ENCODE measurements at regions not wholly inside any gene's neighbourhood (a gene's known extent, or its start where the extent isn't known, plus 50 kb on each side); places are given as distances from the start of the nearest gene placed in this dataset.

- no peak overlapping the region for H3K4me3 ChIP-seq (ENCODE audit: low read length in 3 of 3)
- H3K36me3 ChIP-seq (ENCODE audit: control insufficient read depth in 2 of 3, insufficient read depth in 3 of 3, low read length in 3 of 3): no peaks in the 10 kb centered on the region
- no peaks in the 10 kb centered on the region for H3K4me1 ChIP-seq (ENCODE audit: control insufficient read depth in 2 of 3, insufficient read depth in 2 of 3, low read depth in 1 of 3, low read length in 3 of 3)
- intact Hi-C loops (cut with DNase I): no loop called here
- H3K9ac ChIP-seq (ENCODE audit: low read length in 3 of 3): no peak overlapping the region
- no peaks in the 10 kb centered on the region for H3K9me3 ChIP-seq (ENCODE audit: control insufficient read depth in 2 of 3, insufficient read depth in 1 of 3, low read length in 3 of 3)
- FAIRE-seq (no peak), DNase-seq (no peak)
- no peak for TF ChIP-seq CTCF (IDR thresholded peaks at IDR 0.05; ENCODE audit: borderline replicate concordance, extremely low read depth, insufficient read depth)
- no peaks in the 10 kb centered on the region for H3K27me3 ChIP-seq (ENCODE audit: control insufficient read depth, insufficient read depth, low read length)
- no peak overlapping the region for H3K27ac ChIP-seq (ENCODE audit: low read depth in 2 of 2, low read length in 2 of 2)
Observed at GRCh38 chr2:120635146-120635545, 100.5 kb upstream of the GLI2 start.

- no peak for TF ChIP-seq CTCF (IDR thresholded peaks at IDR 0.05; ENCODE audit: borderline replicate concordance, extremely low read depth, insufficient read depth)
- Histone ChIP-seq H3K4me3 (ENCODE audit: low read length in 3 of 3) (no peak overlapping the region), H3K9me3 (ENCODE audit: control insufficient read depth in 2 of 3, insufficient read depth in 1 of 3, low read length in 3 of 3) (no peaks in the 10 kb centered on the region), H3K27me3 (ENCODE audit: control insufficient read depth, insufficient read depth, low read length) (no peaks in the 10 kb centered on the region), H3K27ac (ENCODE audit: low read depth in 2 of 2, low read length in 2 of 2) (no peak overlapping the region), H3K9ac (ENCODE audit: low read length in 3 of 3) (no peak overlapping the region), H3K4me1 (ENCODE audit: control insufficient read depth in 2 of 3, insufficient read depth in 2 of 3, low read depth in 1 of 3, low read length in 3 of 3) (no peaks in the 10 kb centered on the region), H3K36me3 (ENCODE audit: control insufficient read depth in 2 of 3, insufficient read depth in 3 of 3, low read length in 3 of 3) (no peaks in the 10 kb centered on the region)
- FAIRE-seq: no peak
- intact Hi-C loops (cut with DNase I): no loop called here
- DNase-seq: no peak
Observed at GRCh38 chr2:120637847-120638246, 97.8 kb upstream of the GLI2 start.

GRCh38 chr2:120638450-120638849 is 97.2 kb upstream of the GLI2 start:
- intact Hi-C loops (cut with DNase I): no loop called here
- Histone ChIP-seq H3K4me1 (ENCODE audit: control insufficient read depth in 2 of 3, insufficient read depth in 2 of 3, low read depth in 1 of 3, low read length in 3 of 3) (no peaks in the 10 kb centered on the region), H3K4me3 (ENCODE audit: low read length in 3 of 3) (no peak overlapping the region), H3K9ac (ENCODE audit: low read length in 3 of 3) (no peak overlapping the region), H3K27me3 (ENCODE audit: control insufficient read depth, insufficient read depth, low read length) (no peaks in the 10 kb centered on the region), H3K9me3 (ENCODE audit: control insufficient read depth in 2 of 3, insufficient read depth in 1 of 3, low read length in 3 of 3) (no peaks in the 10 kb centered on the region), H3K27ac (ENCODE audit: low read depth in 2 of 2, low read length in 2 of 2) (no peak overlapping the region), H3K36me3 (ENCODE audit: control insufficient read depth in 2 of 3, insufficient read depth in 3 of 3, low read length in 3 of 3) (no peaks in the 10 kb centered on the region)
- DNase-seq (no peak), FAIRE-seq (no peak)
- no peak for TF ChIP-seq CTCF (IDR thresholded peaks at IDR 0.05; ENCODE audit: borderline replicate concordance, extremely low read depth, insufficient read depth)

DNA sequence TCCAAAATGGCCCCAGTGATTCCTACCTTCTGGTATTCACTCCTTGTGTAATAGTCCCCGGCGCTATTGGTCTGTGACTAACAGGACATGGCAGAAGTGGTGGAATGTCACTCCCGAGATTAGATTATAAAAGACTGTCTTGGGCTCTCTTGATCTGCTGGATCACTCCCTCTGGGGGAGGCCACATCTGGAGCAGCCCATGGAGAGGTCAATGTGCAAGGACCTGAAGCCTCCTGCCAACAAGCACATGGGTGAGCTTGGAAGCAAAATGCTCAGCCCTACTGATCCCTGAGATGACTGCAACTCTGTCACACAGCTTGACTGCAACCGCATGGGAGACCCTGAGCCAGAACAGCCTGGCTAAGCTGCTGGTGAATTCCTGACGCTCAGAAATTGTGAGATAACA is 94.3 kb upstream of the GLI2 start:
- Histone ChIP-seq H3K9me3 (ENCODE audit: control insufficient read depth in 2 of 3, insufficient read depth in 1 of 3, low read length in 3 of 3) (no peaks in the 10 kb centered on the region), H3K36me3 (ENCODE audit: control insufficient read depth in 2 of 3, insufficient read depth in 3 of 3, low read length in 3 of 3) (no peaks in the 10 kb centered on the region), H3K4me1 (ENCODE audit: control insufficient read depth in 2 of 3, insufficient read depth in 2 of 3, low read depth in 1 of 3, low read length in 3 of 3) (no peaks in the 10 kb centered on the region), H3K27ac (ENCODE audit: low read depth in 2 of 2, low read length in 2 of 2) (no peak overlapping the region), H3K4me3 (ENCODE audit: low read length in 3 of 3) (no peak overlapping the region), H3K27me3 (ENCODE audit: control insufficient read depth, insufficient read depth, low read length) (no peaks in the 10 kb centered on the region), H3K9ac (ENCODE audit: low read length in 3 of 3) (no peak overlapping the region)
- intact Hi-C loops (cut with DNase I): no loop called here
- FAIRE-seq (no peak), DNase-seq (peak in 2 of 5 donors; percentile 13 to 29)
- no peak for TF ChIP-seq CTCF (IDR thresholded peaks at IDR 0.05; ENCODE audit: borderline replicate concordance, extremely low read depth, insufficient read depth)

All from kidney (tissue), 13 donors.